ENCODE measurements at regions not wholly inside any gene's neighbourhood (a gene's known extent, or its start where the extent isn't known, plus 50 kb on each side); places are given as distances from the start of the nearest gene placed in this dataset.

DNA sequence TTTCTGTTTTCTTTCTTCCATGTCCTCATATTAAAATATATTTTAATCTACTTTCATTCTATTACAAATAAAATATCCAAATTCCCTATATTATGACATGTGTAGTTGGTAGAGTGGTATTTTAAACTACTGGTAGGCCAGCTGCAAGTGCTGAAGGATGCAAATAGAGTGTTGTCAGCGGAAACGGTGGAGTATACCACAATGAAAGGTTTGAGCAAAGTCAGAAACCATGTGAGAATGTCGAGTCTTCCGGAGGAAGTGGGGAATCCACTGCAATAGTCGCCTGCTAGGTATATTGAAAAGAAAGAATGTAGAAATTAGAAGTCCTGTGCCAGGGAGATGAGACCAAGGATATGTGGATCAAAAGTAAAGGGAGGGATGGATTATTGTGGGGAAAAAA is 373.9 kb downstream of the DSEL start:
- Histone ChIP-seq H3K4me1 (ENCODE audit: control insufficient read depth in 5 of 5, insufficient read depth in 5 of 5, low read length in 5 of 5) (no peaks in the 10 kb centered on the region), H3K9me3 (ENCODE audit: control insufficient read depth in 4 of 4, insufficient read depth in 3 of 4, low read length in 3 of 4) (no peaks in the 10 kb centered on the region), H3K36me3 (ENCODE audit: control insufficient read depth in 4 of 4, insufficient read depth in 4 of 4, low read length in 4 of 4) (no peaks in the 10 kb centered on the region), H3K4me3 (no peak overlapping the region), H3K27ac (ENCODE audit: low read depth in 1 of 2, low read length in 1 of 2) (no peak overlapping the region), H3K9ac (ENCODE audit: insufficient read depth in 1 of 2, low read length in 2 of 2) (no peak overlapping the region), H3K27me3 (ENCODE audit: control insufficient read depth in 3 of 3, insufficient read depth in 3 of 3, low read length in 2 of 3) (no peaks in the 10 kb centered on the region)
- DNase-seq (no peak), ATAC-seq (ENCODE audit: insufficient read depth, low FRiP score) (no peak)
- WGBS, 2 donors, result 87 to 89% methylated on average over 5 of the region's 5 CpGs
- TF ChIP-seq, protein P1, sequence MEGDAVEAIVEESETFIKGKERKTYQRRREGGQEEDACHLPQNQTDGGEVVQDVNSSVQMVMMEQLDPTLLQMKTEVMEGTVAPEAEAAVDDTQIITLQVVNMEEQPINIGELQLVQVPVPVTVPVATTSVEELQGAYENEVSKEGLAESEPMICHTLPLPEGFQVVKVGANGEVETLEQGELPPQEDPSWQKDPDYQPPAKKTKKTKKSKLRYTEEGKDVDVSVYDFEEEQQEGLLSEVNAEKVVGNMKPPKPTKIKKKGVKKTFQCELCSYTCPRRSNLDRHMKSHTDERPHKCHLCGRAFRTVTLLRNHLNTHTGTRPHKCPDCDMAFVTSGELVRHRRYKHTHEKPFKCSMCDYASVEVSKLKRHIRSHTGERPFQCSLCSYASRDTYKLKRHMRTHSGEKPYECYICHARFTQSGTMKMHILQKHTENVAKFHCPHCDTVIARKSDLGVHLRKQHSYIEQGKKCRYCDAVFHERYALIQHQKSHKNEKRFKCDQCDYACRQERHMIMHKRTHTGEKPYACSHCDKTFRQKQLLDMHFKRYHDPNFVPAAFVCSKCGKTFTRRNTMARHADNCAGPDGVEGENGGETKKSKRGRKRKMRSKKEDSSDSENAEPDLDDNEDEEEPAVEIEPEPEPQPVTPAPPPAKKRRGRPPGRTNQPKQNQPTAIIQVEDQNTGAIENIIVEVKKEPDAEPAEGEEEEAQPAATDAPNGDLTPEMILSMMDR (IDR thresholded peaks at IDR 0.05; ENCODE audit: control extremely low read depth, extremely low read depth), result no peak

DNA sequence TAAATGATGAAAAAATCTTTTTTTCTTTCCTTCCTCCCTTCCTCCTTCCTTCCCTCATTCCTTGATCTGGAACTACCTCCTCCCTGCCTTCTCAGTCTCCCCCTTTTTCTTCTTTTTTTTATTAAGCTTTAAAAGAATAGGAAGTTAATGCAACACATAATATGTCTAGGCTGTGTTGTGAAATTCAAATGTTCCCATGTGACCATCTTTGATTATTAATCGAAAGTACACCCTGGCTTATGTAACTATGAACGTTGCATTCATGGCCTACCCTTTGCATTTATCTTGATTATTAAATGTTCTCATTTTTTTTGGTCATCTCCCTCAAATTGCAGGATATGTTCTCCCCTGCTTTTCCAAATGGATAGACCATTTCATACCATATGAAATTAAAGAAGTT is 376.0 kb downstream of the DSEL start:
- TF ChIP-seq, protein P1 (IDR thresholded peaks at IDR 0.05; ENCODE audit: control extremely low read depth, extremely low read depth), result no peak
- ATAC-seq (ENCODE audit: insufficient read depth, low FRiP score) (no peak), DNase-seq (no peak)
- H3K27me3 ChIP-seq (ENCODE audit: control insufficient read depth in 3 of 3, insufficient read depth in 3 of 3, low read length in 2 of 3), result no peaks in the 10 kb centered on the region
- no peaks in the 10 kb centered on the region for H3K9me3 ChIP-seq (ENCODE audit: control insufficient read depth in 4 of 4, insufficient read depth in 3 of 4, low read length in 3 of 4)
- H3K4me3 ChIP-seq, result no peak overlapping the region
- H3K4me1 ChIP-seq (ENCODE audit: control insufficient read depth in 5 of 5, insufficient read depth in 5 of 5, low read length in 5 of 5), result no peaks in the 10 kb centered on the region
- WGBS, 2 donors, result 84 to 86% methylated on average over 2 of the region's 2 CpGs
- no peak overlapping the region for H3K9ac ChIP-seq (ENCODE audit: insufficient read depth in 1 of 2, low read length in 2 of 2)
- no peaks in the 10 kb centered on the region for H3K36me3 ChIP-seq (ENCODE audit: control insufficient read depth in 4 of 4, insufficient read depth in 4 of 4, low read length in 4 of 4)
- no peak overlapping the region for H3K27ac ChIP-seq (ENCODE audit: low read depth in 1 of 2, low read length in 1 of 2)

DNA sequence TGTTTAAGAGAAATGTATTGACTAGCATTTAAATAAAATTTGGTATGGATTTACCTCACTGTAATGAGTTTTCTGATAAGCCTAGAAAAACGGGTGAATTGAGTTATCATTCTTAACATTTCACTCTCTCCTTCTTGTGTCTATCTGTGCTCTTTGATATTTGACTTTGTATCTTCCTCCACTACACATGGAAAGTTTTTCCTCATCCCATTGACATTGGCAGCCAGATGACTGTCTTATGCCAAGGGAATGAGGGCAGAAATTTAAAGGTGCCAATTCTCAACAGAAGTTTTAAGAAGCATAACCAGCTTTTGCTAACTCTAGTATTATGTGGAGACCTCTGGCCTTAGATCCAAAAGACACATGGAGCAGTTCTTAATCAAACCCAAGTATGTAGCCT is 376.6 kb downstream of the DSEL start:
- Histone ChIP-seq H3K9ac (ENCODE audit: insufficient read depth in 1 of 2, low read length in 2 of 2) (no peak overlapping the region), H3K4me3 (no peak overlapping the region), H3K9me3 (ENCODE audit: control insufficient read depth in 4 of 4, insufficient read depth in 3 of 4, low read length in 3 of 4) (no peaks in the 10 kb centered on the region), H3K27me3 (ENCODE audit: control insufficient read depth in 3 of 3, insufficient read depth in 3 of 3, low read length in 2 of 3) (no peaks in the 10 kb centered on the region), H3K27ac (ENCODE audit: low read depth in 1 of 2, low read length in 1 of 2) (no peak overlapping the region), H3K4me1 (ENCODE audit: control insufficient read depth in 5 of 5, insufficient read depth in 5 of 5, low read length in 5 of 5) (peaks cover 0 to 3% (median under 1%) of the 10 kb centered on the region in 5 donors), H3K36me3 (ENCODE audit: control insufficient read depth in 4 of 4, insufficient read depth in 4 of 4, low read length in 4 of 4) (no peaks in the 10 kb centered on the region)
- TF ChIP-seq, protein P1 (IDR thresholded peaks at IDR 0.05; ENCODE audit: control extremely low read depth, extremely low read depth), result no peak
- ATAC-seq (ENCODE audit: insufficient read depth, low FRiP score), result no peak
- DNase-seq, result no peak
- 68 to 91% methylated on average over 1 of the region's 1 CpG for WGBS, 2 donors

GRCh38 chr18:67135981-67136380 is 380.5 kb downstream of the DSEL start:
- Histone ChIP-seq H3K27me3 (ENCODE audit: control insufficient read depth in 3 of 3, insufficient read depth in 3 of 3, low read length in 2 of 3) (no peaks in the 10 kb centered on the region), H3K9me3 (ENCODE audit: control insufficient read depth in 4 of 4, insufficient read depth in 3 of 4, low read length in 3 of 4) (no peaks in the 10 kb centered on the region), H3K27ac (ENCODE audit: low read depth in 1 of 2, low read length in 1 of 2) (no peak overlapping the region), H3K4me3 (no peak overlapping the region), H3K9ac (ENCODE audit: insufficient read depth in 1 of 2, low read length in 2 of 2) (no peak overlapping the region), H3K4me1 (ENCODE audit: control insufficient read depth in 5 of 5, insufficient read depth in 5 of 5, low read length in 5 of 5) (peaks cover 0 to 14% (median 4%) of the 10 kb centered on the region in 5 donors), H3K36me3 (ENCODE audit: control insufficient read depth in 4 of 4, insufficient read depth in 4 of 4, low read length in 4 of 4) (no peaks in the 10 kb centered on the region)
- DNase-seq (no peak), ATAC-seq (ENCODE audit: insufficient read depth, low FRiP score) (no peak)
- WGBS, 2 donors, result 73 to 75% methylated on average over 4 of the region's 4 CpGs
- TF ChIP-seq, protein P1 (IDR thresholded peaks at IDR 0.05; ENCODE audit: control extremely low read depth, extremely low read depth), result no peak
